ENCODE measurements at regions not wholly inside any gene's neighbourhood (a gene's known extent, or its start where the extent isn't known, plus 50 kb on each side); places are given as distances from the start of the nearest gene placed in this dataset.
A peak's percentile ranks its signal among the peaks of the same experiment; 100 is the strongest.

DNA sequence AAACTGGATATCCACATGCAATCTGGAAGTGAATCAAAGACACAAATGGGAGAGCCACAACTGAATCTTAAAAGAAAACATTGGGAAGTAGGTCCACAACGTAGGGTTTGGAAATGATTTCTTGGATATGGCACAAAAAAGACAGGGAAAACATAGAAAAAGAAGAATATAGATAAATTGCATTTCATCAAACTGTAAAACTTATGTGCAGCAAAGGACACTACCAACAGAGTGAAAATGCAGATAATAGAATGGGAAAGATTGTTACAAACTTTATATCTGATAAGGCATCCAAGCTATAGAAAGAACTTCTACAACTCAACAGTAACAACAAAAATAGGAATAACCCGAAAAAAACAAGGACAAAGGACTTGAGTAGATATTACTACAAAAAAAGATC is 89.6 kb downstream of the ZNF280B start:
- no peak for DNase-seq (ENCODE audit: low spot score)

- no peak for DNase-seq (ENCODE audit: low spot score)
Observed at GRCh38 chr22:22420580-22420979, 88.0 kb downstream of the ZNF280B start.

DNA sequence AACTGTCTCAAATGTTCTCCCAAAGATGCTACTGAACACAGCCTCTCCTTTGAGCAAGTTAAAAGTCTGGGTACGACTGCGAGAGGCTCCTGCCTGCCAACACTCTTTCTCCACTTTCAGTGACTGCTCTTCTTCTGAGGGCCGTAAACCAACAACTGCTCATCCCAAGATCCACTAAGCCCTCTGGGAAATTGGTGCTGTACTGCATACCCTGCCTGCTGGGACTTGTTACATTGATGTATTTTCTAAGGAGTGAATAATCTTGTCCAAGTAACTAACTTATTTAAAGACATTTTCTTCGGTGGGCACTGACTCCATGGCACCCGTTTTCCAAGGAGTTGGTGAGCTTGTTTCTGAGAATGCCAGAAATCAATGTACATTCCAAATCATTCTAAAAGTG is 87.2 kb downstream of the ZNF280B start:
- DNase-seq (ENCODE audit: low spot score) = no peak

- peak; percentile 65 for DNase-seq (ENCODE audit: low spot score)
Observed at GRCh38 chr22:22422629-22423112, 85.9 kb downstream of the ZNF280B start.

DNA sequence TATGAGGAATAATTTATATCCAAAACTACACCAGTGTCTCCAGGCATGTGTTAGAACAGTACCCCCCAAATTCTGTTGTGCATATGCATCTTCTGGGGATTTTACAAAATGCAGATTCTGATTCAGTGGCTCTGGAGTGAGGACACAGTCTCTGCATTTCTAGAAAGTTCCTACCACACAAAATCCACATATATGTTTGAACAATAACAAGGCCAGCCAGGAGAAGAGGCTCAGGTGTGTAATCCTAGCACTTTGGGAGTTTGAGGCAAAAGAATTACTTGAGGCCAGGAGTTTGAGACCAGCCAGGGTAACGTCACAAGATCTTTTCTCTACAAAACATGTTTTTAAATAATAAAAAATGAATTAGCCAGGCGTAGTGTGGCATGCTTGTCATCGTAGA is 84.9 kb downstream of the ZNF280B start:
- DNase-seq (ENCODE audit: low spot score) = no peak

DNA sequence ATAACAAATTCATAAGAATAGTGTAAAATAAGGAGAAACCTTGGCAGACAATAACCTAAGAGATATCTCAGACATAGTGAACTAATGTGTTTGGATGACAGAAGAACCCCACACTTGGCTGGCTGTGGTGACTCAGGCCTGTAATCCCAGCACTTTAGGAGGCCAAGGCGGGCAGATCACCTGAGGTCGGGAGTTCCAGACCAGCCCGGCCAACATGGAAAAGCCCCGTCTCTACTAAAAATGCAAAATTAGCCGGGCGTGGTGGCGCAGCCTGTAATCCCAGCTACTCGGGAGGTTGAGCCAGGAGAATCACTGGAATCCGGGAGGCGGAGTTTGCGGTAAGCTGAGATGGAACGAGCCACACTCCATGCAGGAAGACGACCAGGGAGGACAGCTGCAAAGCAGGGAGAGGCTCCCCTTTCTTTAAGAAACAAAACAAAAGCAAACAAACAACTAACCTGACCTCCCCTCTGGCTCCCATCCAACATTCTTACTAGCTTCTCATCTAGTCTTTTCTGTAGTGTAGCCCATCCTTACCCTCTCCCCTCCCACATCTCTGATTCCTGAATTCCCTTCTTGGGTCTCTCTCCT is 84.2 kb downstream of the ZNF280B start:
- no peak for DNase-seq (ENCODE audit: low spot score)

DNA sequence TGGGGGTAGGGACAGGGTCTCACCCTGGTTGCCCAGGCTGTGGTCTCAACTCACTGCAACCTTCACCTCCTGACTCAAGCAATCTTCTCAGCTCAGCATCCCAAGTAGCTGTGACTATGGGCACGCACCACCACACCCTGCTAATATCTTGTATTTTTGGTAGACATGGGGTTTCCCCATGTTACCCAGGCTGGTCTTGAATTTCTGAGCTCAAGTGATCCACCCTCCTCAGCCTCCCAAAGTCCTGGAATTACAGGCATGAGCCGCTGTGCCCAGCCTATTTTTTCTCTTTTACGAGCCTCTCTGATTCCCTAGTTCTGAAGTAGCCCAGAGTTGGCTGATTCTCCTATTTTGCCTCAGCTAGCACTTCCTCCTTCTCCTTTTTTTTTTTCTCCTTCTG is 83.6 kb downstream of the ZNF280B start:
- no peak for DNase-seq (ENCODE audit: low spot score)

DNA sequence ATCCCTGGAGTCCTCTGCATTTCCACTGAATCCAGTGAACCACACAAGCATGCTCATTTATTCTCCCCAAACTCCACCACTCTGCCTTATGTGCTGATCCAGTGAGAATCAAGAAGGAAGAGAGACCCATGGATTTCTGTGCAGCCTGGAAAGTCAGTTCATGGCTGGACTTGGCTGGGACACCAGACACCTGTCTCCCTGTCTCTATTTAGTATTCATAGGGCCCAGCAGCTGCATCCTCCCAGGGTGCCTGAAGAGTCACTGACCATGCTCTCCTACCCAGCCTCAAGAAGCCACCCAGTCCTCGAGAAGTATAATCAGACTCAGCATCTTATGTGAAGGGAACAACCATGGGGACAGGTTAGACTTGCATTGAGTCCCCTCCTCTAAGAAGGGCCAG is 83.2 kb downstream of the ZNF280B start:
- no peak for DNase-seq (ENCODE audit: low spot score)

GRCh38 chr22:22425783-22426624 is 82.5 kb downstream of the ZNF280B start:
- no peak for DNase-seq (ENCODE audit: low spot score)

DNA sequence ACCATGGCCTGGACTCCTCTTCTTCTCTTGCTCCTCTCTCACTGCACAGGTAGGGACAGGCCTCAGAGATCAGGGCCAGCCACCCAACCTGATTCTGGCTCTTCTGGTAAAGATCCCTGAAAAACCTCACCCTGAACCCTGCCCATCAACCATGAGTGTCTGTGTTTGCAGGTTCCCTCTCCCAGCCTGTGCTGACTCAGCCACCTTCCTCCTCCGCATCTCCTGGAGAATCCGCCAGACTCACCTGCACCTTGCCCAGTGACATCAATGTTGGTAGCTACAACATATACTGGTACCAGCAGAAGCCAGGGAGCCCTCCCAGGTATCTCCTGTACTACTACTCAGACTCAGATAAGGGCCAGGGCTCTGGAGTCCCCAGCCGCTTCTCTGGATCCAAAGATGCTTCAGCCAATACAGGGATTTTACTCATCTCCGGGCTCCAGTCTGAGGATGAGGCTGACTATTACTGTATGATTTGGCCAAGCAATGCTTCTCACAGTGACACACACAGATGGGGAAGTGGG is 80.9 kb downstream of the ZNF280B start:
- no peak for DNase-seq (ENCODE audit: low spot score)

- DNase-seq (ENCODE audit: low spot score) = no peak
Observed at GRCh38 chr22:22428222-22429098, 80.1 kb downstream of the ZNF280B start.

GRCh38 chr22:22429369-22430108 is 79.0 kb downstream of the ZNF280B start:
- DNase-seq (ENCODE audit: low spot score) = no peak

- DNase-seq (ENCODE audit: low spot score) = no peak
Observed at GRCh38 chr22:22430111-22430820, 78.3 kb downstream of the ZNF280B start.

GRCh38 chr22:22431271-22432220 is 77.0 kb downstream of the ZNF280B start:
- peak; percentile 77 for DNase-seq (ENCODE audit: low spot score)

DNA sequence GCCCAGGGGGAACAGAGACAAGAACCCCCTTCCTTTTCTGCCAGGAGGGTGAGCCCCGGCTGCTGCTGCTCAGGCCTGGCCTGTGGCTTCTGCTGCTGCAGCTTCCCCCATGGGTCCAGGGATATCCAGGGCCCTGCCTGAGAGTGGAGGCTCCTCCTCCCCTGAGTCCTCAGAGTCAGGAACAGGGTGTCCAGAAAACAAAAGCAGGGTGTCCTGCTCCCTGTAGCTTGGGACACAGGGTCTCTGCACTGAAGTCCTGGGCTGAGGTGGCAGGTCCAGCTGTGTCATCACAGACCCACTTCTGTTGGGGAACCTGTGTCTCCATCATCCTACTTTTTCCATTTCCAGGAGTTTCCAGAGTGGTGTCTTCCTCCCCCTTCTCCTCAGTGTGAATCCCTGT is 76.1 kb downstream of the ZNF280B start:
- no peak for DNase-seq (ENCODE audit: low spot score)

GRCh38 chr22:22432937-22433336 is 75.6 kb downstream of the ZNF280B start:
- no peak for DNase-seq (ENCODE audit: low spot score)

DNA sequence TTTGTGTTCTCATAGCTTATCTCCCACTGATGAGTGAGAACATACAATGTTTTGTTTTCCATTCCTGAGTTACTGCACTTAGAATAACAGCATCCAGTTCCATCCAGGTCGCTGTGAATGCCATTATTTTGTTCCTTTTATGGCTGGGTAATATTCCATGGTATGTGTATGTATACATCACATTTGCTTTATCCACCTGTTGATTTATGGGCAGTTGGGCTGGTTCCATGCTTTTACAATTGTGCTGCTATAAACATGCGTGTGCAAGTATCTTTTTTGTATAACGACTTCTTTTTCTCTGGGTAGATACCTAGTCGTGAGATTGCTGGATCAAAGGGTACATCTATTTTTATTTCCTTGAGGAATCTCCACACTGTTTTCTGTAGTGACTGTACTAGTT is 74.8 kb downstream of the ZNF280B start:
- DNase-seq (ENCODE audit: low spot score) = no peak
